Adrenal gland (tissue), 9 donors: ENCODE measurements at regions not wholly inside any gene's neighbourhood (a gene's known extent, or its start where the extent isn't known, plus 50 kb on each side); places are given as distances from the start of the nearest gene placed in this dataset.
"Not testable (repeated sequence)": the region's sequence is repeated elsewhere in the genome, so short reads cannot be mapped to it uniquely, and the experiment has no call there.

Experiments used
- DNase-seq, 7 donors: peaks; one replicate each; pipeline ENCODE4 v3.0.0-alpha.2; 2019 to 2020
- H3K27ac ChIP-seq, 5 donors: fragments of 200-600 bp; sonication (generic) in 4 of 5; 1 replicate in 3 of 5; 2 replicates in 2 of 5; pipeline versions ENCODE4 v1.5.1 to v1.8.0; 2016 to 2020; ENCODE audit warnings: mild to moderate bottlenecking in 1 of 5
- H3K27me3 ChIP-seq: fragments of 200-600 bp; 2 replicates; pipeline ENCODE4 v1.8.0; 2021
- H3K36me3 ChIP-seq, 2 donors: fragments of 200-600 bp; replicated peaks in 1 of 2; 1 replicate in 1 of 2; 2 replicates in 1 of 2; pipeline versions ENCODE4 v1.5.1 to v1.8.0; 2018 to 2022
- H3K4me1 ChIP-seq, 2 donors: fragments of 200-600 bp; replicated peaks in 1 of 2; 1 replicate in 1 of 2; 2 replicates in 1 of 2; pipeline versions ENCODE4 v1.5.1 to v1.8.0; 2018 to 2021
- H3K4me3 ChIP-seq, 4 donors: fragments of 200-600 bp; sonication (generic) in 3 of 4; one replicate each; pipeline ENCODE4 v1.5.1; 2016 to 2018
- H3K9me3 ChIP-seq, 3 donors: fragments of 200-600 bp; sonication (generic) in 1 of 3; replicated peaks in 1 of 3; 1 replicate in 2 of 3; 2 replicates in 1 of 3; pipeline versions ENCODE4 v1.5.1 to v1.8.0; 2016 to 2021
- POLR2A ChIP-seq, 2 donors: fragments of 450-650 bp; IDR thresholded peaks; one replicate each; pipeline ENCODE4 v1.6.1; 2017; ENCODE audit warnings: antibody characterized with exemption in 2 of 2, mild to moderate bottlenecking in 2 of 2, moderate library complexity in 1 of 2
- WGBS, 4 donors: extraction: QIAGEN DNeasy Blood & Tissue Kit in 2 of 4; methylation state at CpG; one replicate each; pipeline versions ENCODE4 v1.1.5 to v1.1.7; 2013 to 2017; 5-methylcytosine and 5-hydroxymethylcytosine counted together
- intact Hi-C, 2 donors: fragments of 100-400 bp; cut with DNase I; formaldehyde crosslinking; loops; one replicate each; pipeline versions ENCODE4 v1.14.1 to v1.15.0; 2022 to 2023
- TF ChIP-seq, protein P1 (sequence below), 6 experiments: fragments of 450-650 bp in 4 of 6; fragments of 200-600 bp in 2 of 6; sonication (generic) in 1 of 6; IDR thresholded peaks; 1 replicate in 5 of 6; 2 replicates in 1 of 6; pipeline versions ENCODE4 v1.5.1 to v1.8.0; 2016 to 2021; ENCODE audit warnings: antibody characterized with exemption in 6 of 6, mild to moderate bottlenecking in 2 of 6, moderate library complexity in 1 of 6
- donor health status: healthy with polysubstance abuse.
- donor health status: Bipolar disorder and iron deficiency.
- donor health status: DM: yes; HTN: yes; CAD: no.
- donor health status: DM: no; HTN: no; CAD: no.
- donor health status: DM: no; HTN: no; CAD: no.

DNA sequence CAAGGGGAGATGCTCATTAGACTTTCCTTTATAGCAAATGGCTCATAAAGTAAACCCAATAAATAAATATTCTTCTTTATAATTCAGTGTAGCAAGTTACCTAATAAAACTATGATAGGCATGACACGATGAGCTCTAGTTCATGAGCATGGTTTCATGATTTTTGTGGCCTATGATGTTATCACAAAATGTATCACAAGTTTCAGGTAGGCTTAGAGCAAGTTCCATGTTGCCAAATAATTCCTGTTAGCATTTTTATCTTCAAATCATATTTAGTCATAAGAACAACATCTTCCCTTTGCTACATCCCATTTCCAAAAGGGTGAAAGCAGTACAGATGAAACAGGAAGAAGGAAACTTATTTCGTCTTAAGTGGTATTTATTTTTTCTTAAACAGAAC is 200.2 kb downstream of the ENC1 start:
- WGBS, 4 donors, result 71 to 87% (median 75%) methylated on average over 2 of the region's 2 CpGs
- TF ChIP-seq POLR2A (IDR thresholded peaks at IDR 0.05), result no peak
- TF ChIP-seq, protein P1, sequence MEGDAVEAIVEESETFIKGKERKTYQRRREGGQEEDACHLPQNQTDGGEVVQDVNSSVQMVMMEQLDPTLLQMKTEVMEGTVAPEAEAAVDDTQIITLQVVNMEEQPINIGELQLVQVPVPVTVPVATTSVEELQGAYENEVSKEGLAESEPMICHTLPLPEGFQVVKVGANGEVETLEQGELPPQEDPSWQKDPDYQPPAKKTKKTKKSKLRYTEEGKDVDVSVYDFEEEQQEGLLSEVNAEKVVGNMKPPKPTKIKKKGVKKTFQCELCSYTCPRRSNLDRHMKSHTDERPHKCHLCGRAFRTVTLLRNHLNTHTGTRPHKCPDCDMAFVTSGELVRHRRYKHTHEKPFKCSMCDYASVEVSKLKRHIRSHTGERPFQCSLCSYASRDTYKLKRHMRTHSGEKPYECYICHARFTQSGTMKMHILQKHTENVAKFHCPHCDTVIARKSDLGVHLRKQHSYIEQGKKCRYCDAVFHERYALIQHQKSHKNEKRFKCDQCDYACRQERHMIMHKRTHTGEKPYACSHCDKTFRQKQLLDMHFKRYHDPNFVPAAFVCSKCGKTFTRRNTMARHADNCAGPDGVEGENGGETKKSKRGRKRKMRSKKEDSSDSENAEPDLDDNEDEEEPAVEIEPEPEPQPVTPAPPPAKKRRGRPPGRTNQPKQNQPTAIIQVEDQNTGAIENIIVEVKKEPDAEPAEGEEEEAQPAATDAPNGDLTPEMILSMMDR (IDR thresholded peaks at IDR 0.05), result no peak

DNA sequence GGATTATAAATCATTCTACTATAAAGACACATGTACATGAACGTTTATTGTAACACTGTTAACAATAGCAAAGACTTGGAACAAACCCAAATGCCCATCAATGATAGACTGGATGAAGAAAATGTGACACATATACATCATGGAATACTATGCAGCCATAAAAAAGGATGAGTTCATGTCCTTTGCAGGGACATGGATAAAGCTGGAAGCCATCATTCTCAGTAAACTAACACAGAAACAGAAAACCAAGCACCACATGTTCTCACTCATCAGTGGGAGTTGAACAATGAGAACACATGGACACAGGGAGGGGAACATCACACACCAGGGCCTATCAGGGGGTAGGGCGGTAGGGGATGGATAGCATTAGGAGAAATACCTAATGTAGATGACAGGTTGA is 202.7 kb downstream of the ENC1 start:
- intact Hi-C loops, H3K4me3 ChIP-seq, H3K36me3 ChIP-seq, DNase-seq, H3K9me3 ChIP-seq, H3K27ac ChIP-seq, H3K4me1 ChIP-seq, H3K27me3 ChIP-seq: not testable (repeated sequence)
- WGBS, 4 donors, result 74 to 80% (median 78%) methylated on average over 2 of the region's 2 CpGs

More for the DNA sequence above, 200.2 kb downstream of the ENC1 start:
- Histone ChIP-seq H3K36me3 (no peaks in the 10 kb centered on the region), H3K27me3 (no peaks in the 10 kb centered on the region), H3K27ac (no peak overlapping the region), H3K9me3 (no peaks in the 10 kb centered on the region), H3K4me1 (no peaks in the 10 kb centered on the region), H3K4me3 (no peak overlapping the region)
- DNase-seq, result no peak
- intact Hi-C loops, result no loop called here

DNA sequence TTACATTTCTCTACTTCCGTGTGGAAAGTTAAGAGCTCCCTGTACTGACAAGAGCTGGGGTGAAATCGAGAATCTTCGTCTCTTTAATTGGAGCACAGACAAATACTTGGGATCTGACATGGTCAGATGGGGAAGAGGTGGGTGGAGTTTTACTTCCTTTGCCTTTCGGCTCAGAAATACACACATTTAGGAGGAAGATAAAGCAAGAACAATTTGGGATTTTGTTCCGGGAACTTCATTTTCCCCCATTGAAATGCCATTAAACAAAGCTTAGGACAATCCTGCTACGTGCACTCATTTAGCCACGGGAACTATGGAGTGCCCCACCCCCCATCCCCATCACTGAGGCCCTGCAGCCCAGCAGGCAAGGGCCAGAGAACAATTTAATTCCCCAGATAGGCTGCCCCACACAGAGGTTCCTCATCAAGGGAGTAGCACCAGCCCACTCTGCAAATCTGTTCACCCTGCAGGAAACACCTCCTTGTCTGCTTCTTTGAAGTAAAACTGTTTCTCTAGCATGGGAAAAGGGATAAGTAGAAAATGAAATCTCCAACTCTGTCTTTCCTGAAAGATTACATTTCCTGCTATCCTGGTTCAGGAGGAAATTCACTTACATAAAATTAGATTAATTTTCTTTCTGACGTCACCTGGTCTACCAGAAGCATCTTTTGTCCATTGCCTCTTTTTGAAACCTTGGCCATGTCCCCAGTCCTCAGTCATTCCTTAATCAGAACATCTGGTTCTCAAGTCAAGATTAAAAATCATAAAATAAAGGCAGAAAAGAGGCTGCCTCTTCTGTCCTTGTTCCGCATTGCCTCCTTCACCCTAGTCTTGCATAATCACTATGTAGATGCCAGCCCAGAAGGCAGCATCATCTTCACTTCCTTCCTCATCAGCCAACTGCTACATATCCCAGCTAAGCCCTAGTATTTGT is 206.4 kb downstream of the ENC1 start:
- H3K27ac ChIP-seq, result peak overlapping the region in 1 of 5 donors; percentile 37
- no peak for DNase-seq
- 39 to 53% (median 50%) methylated on average over 9 of the region's 9 CpGs for WGBS, 4 donors
- no peak overlapping the region for H3K4me3 ChIP-seq
- no peaks in the 10 kb centered on the region for H3K27me3 ChIP-seq
- no peaks in the 10 kb centered on the region for H3K9me3 ChIP-seq
- peaks cover 0 to 5% of the 10 kb centered on the region in 2 donors for H3K4me1 ChIP-seq
- intact Hi-C loops, result no loop called here
- TF ChIP-seq, protein P1 (IDR thresholded peaks at IDR 0.05), result no peak
- TF ChIP-seq POLR2A (IDR thresholded peaks at IDR 0.05), result no peak
- H3K36me3 ChIP-seq, result no peaks in the 10 kb centered on the region

DNA sequence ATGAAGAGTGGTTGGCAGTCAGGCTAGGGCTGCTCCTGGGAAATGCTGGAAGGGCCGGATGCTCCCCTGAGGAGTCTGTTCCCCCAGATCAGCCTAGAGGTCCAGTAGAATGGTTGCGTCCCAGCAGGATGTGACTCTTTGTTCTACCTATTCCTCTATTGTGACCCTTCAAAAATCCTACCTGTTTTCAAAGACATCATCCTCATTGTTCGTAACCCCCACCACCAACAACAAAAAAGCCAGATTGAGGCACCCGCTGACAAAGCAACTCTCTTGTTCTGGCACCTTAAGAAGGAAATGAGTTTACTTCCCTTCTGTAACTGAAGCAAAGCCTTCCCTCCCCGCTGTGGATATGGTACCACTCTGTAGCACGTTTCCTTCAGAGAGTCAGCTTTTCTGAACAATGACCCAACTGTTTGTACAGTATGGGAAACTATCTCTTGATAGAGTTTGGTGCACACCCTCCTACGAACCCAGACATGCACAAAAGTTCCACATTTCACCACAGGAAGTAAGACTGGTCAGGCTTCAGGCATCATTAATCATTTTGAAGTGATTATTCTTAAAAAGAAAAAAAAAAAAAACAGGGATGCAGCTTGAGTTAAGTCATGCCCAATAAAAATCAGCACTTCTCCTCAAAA is 207.2 kb downstream of the ENC1 start:
- H3K36me3 ChIP-seq, result no peaks in the 10 kb centered on the region
- H3K27me3 ChIP-seq, result no peaks in the 10 kb centered on the region
- intact Hi-C loops, result no loop called here
- TF ChIP-seq, protein P1 (IDR thresholded peaks at IDR 0.05), result no peak
- TF ChIP-seq POLR2A (IDR thresholded peaks at IDR 0.05), result no peak
- no peak overlapping the region for H3K4me3 ChIP-seq
- H3K4me1 ChIP-seq, result peaks cover 0 to 5% of the 10 kb centered on the region in 2 donors
- H3K27ac ChIP-seq, result peak overlapping the region in 1 of 5 donors; percentile 21
- 44 to 58% (median 56%) methylated on average over 7 of the region's 7 CpGs for WGBS, 4 donors
- peak in 2 of 7 donors; percentile 7 to 16 for DNase-seq
- no peaks in the 10 kb centered on the region for H3K9me3 ChIP-seq
